ENCODE measurements at regions not wholly inside any gene's neighbourhood (a gene's known extent, or its start where the extent isn't known, plus 50 kb on each side); places are given as distances from the start of the nearest gene placed in this dataset.

GRCh38 chr15:53843869-53844569 is 84.6 kb upstream of the WDR72 start:
- no peak for TF ChIP-seq CTCF (IDR thresholded peaks at IDR 0.05)
- no peak for TF ChIP-seq ZFX (IDR thresholded peaks at IDR 0.05; ENCODE audit: borderline replicate concordance)
